IMR-90 (cell line): ENCODE measurements at regions not wholly inside any gene's neighbourhood (a gene's known extent, or its start where the extent isn't known, plus 50 kb on each side); places are given as distances from the start of the nearest gene placed in this dataset.

ENCODE experiments used
- ATAC-seq: fragments of 200-7000 bp; cut with Tn5 transposase; 2 replicates; pipeline ENCODE4 v1.9.1; 2020; ENCODE audit warnings: low read depth, mild to moderate bottlenecking, moderate library complexity
- BruUV-seq: library from RNA; stranded (reverse); fragments of 400-500 nt; replicated peaks from 2 replicates; lab custom pipeline; 2021; lab: Mats Ljungman, UMichigan
- CTCF ChIA-PET: fragments of 300-600 bp; formaldehyde crosslinking; extraction: SDS; loops from one replicate; lab custom pipeline; 2021; ENCODE audit warnings: antibody characterized with exemption; lab: Yijun Ruan, JAX
- POLR2A ChIA-PET: fragments of 300-600 bp; sonication (Branson Sonifier 250); formaldehyde crosslinking; loops from one replicate; lab custom pipeline; 2022; ENCODE audit warnings: antibody characterized with exemption; ENCODE audit not compliant: unreplicated experiment; lab: Charles Lee
- DNase-seq: peaks from one replicate; pipeline ENCODE4 v3.0.0; 2013
- H2AFZ ChIP-seq: replicated peaks from 2 replicates; pipeline ENCODE3; 2013; ENCODE audit warnings: low read length, mild to moderate bottlenecking; ENCODE audit not compliant: poor library complexity
- H2AK5ac ChIP-seq: 2 replicates; pipeline ENCODE4 v1.6.1; 2013; ENCODE audit warnings: low read depth, low read length, inconsistent platforms
- H2AK9ac ChIP-seq: replicated peaks from 2 replicates; pipeline ENCODE3; 2013; ENCODE audit warnings: mild to moderate bottlenecking, low read depth, low read length, moderate library complexity; ENCODE audit not compliant: poor library complexity
- H2BK120ac ChIP-seq: 2 replicates; pipeline ENCODE4 v1.6.1; 2013; ENCODE audit warnings: low read depth, low read length, inconsistent platforms
- H2BK15ac ChIP-seq: 3 replicates; pipeline ENCODE4 v1.6.1; 2013; ENCODE audit warnings: low read depth, low read length, inconsistent platforms
- H2BK20ac ChIP-seq: 2 replicates; pipeline ENCODE4 v1.6.1; 2013; ENCODE audit warnings: low read depth, mild to moderate bottlenecking, inconsistent platforms, low read length, moderate library complexity
- H2BK5ac ChIP-seq: 2 replicates; pipeline ENCODE4 v1.6.1; 2013; ENCODE audit warnings: mild to moderate bottlenecking, low read depth, low read length, inconsistent platforms; ENCODE audit not compliant: poor library complexity, severe bottlenecking
- H3K14ac ChIP-seq: replicated peaks from 2 replicates; pipeline ENCODE4 v1.6.1; 2013; ENCODE audit warnings: low read depth, low read length, inconsistent platforms
- H3K18ac ChIP-seq: 2 replicates; pipeline ENCODE4 v1.6.1; 2013; ENCODE audit warnings: low read depth, low read length, control low read depth
- H3K23ac ChIP-seq: 2 replicates; pipeline ENCODE4 v1.6.1; 2013; ENCODE audit warnings: low read depth, low read length, inconsistent platforms
- H3K27ac ChIP-seq: 2 replicates; pipeline ENCODE4 v1.5.1; 2013; ENCODE audit warnings: mild to moderate bottlenecking, control low read depth, low read length; ENCODE audit not compliant: insufficient read depth
- H3K27me3 ChIP-seq: 2 replicates; pipeline ENCODE4 v1.6.1; 2013; ENCODE audit warnings: low read length; ENCODE audit not compliant: control insufficient read depth, insufficient read depth
- H3K36me3 ChIP-seq: 2 replicates; pipeline ENCODE4 v1.6.1; 2013; ENCODE audit warnings: low read length, mixed read lengths; ENCODE audit not compliant: control insufficient read depth, insufficient read depth
- H3K4ac ChIP-seq: 2 replicates; pipeline ENCODE4 v1.6.1; 2013; ENCODE audit warnings: low read depth, low read length, inconsistent platforms
- H3K4me1 ChIP-seq: 2 replicates; pipeline ENCODE4 v1.6.1; 2013; ENCODE audit warnings: low read length, mixed read lengths; ENCODE audit not compliant: control insufficient read depth, insufficient read depth
- H3K4me2 ChIP-seq: 2 replicates; pipeline ENCODE4 v1.6.1; 2013; ENCODE audit warnings: low read depth, mild to moderate bottlenecking, control low read depth, low read length, moderate library complexity
- H3K4me3 ChIP-seq: 2 replicates; pipeline ENCODE4 v1.5.1; 2013; ENCODE audit warnings: low read depth, mild to moderate bottlenecking, control low read depth, low read length, moderate library complexity; ENCODE audit not compliant: insufficient read depth
- H3K56ac ChIP-seq: 2 replicates; pipeline ENCODE4 v1.6.1; 2013; ENCODE audit warnings: low read length, inconsistent platforms; ENCODE audit not compliant: insufficient read depth; ENCODE audit errors: extremely low read depth
- H3K79me1 ChIP-seq, 2 experiments: 2 replicates each; pipeline ENCODE4 v1.6.1; 2013; ENCODE audit warnings: low read length in 2 of 2, inconsistent platforms in 1 of 2, low read depth in 1 of 2
- H3K9ac ChIP-seq: 2 replicates; pipeline ENCODE4 v1.6.1; 2013; ENCODE audit warnings: low read depth, low read length, control low read depth
- H3K9me1 ChIP-seq: 2 replicates; pipeline ENCODE4 v1.6.1; 2013; ENCODE audit warnings: low read length, inconsistent platforms; ENCODE audit not compliant: insufficient read depth
- H3K9me3 ChIP-seq: 2 replicates; pipeline ENCODE4 v1.6.1; 2013; ENCODE audit warnings: low read length; ENCODE audit not compliant: control insufficient read depth, insufficient read depth
- H4K20me1 ChIP-seq: 2 replicates; pipeline ENCODE4 v1.6.1; 2013; ENCODE audit warnings: low read length, inconsistent platforms; ENCODE audit not compliant: insufficient read depth
- H4K5ac ChIP-seq: 2 replicates; pipeline ENCODE4 v1.6.1; 2013; ENCODE audit warnings: mild to moderate bottlenecking, low read depth, low read length, control low read depth
- H4K8ac ChIP-seq, 2 experiments: 2 replicates each; pipeline ENCODE4 v1.6.1; 2013; ENCODE audit warnings: low read depth in 2 of 2, low read length in 2 of 2, control low read depth in 1 of 2, inconsistent platforms in 1 of 2
- H4K91ac ChIP-seq: 2 replicates; pipeline ENCODE4 v1.6.1; 2013; ENCODE audit warnings: low read depth, low read length, inconsistent platforms; ENCODE audit not compliant: insufficient read depth
- BHLHE40 ChIP-seq: fragments of 150-350 bp; IDR thresholded peaks from 2 replicates; pipeline ENCODE4 v1.6.1; 2016; ENCODE audit warnings: mild to moderate bottlenecking, low read depth, low read length
- CEBPB ChIP-seq: IDR thresholded peaks from 2 replicates; pipeline ENCODE4 v1.6.1; 2012; ENCODE audit warnings: low read depth, low read length, improper control_type of control experiment
- CHD1 ChIP-seq: IDR thresholded peaks from 2 replicates; pipeline ENCODE4 v1.6.1; 2012; ENCODE audit warnings: low read depth, low read length, improper control_type of control experiment
- CTCF ChIP-seq: conservative IDR thresholded peaks from 2 replicates; pipeline ENCODE4 v1.5.1; 2012; ENCODE audit warnings: mild to moderate bottlenecking, low read depth, low read length, improper control_type of control experiment
- ELK1 ChIP-seq: fragments of 150-350 bp; IDR thresholded peaks from 2 replicates; pipeline ENCODE4 v1.6.1; 2016; ENCODE audit warnings: low read depth, mild to moderate bottlenecking, low read length, moderate library complexity, borderline replicate concordance
- FOS ChIP-seq: fragments of 150-350 bp; IDR thresholded peaks from 2 replicates; pipeline ENCODE4 v1.6.1; 2016; ENCODE audit warnings: low read depth, low read length
- MAFK ChIP-seq: IDR thresholded peaks from 2 replicates; pipeline ENCODE4 v1.6.1; 2012; ENCODE audit warnings: low read depth, low read length, improper control_type of control experiment
- MAZ ChIP-seq: IDR thresholded peaks from 2 replicates; pipeline ENCODE4 v1.6.1; 2012; ENCODE audit warnings: low read depth, mild to moderate bottlenecking, low read length, improper control_type of control experiment, moderate library complexity, borderline replicate concordance
- MXI1 ChIP-seq: IDR thresholded peaks from 2 replicates; pipeline ENCODE4 v1.6.1; 2012; ENCODE audit warnings: low read depth, mild to moderate bottlenecking, low read length, moderate library complexity, borderline replicate concordance
- NFE2L2 ChIP-seq: fragments of 150-350 bp; IDR thresholded peaks from 2 replicates; pipeline ENCODE4 v1.6.1; 2016; ENCODE audit warnings: low read depth, mild to moderate bottlenecking, low read length
- POLR2A ChIP-seq: IDR thresholded peaks from 2 replicates; pipeline ENCODE4 v1.6.1; 2012; ENCODE audit warnings: mild to moderate bottlenecking, low read depth, low read length
- RAD21 ChIP-seq: IDR thresholded peaks from 2 replicates; pipeline ENCODE4 v1.6.1; 2012; ENCODE audit warnings: low read length, improper control_type of control experiment
- RCOR1 ChIP-seq: IDR thresholded peaks from 2 replicates; pipeline ENCODE4 v1.6.1; 2012; ENCODE audit warnings: mild to moderate bottlenecking, low read length, improper control_type of control experiment; ENCODE audit not compliant: insufficient replicate concordance
- RFX5 ChIP-seq: IDR thresholded peaks from 2 replicates; pipeline ENCODE4 v1.8.0; 2012; ENCODE audit warnings: low read depth, mild to moderate bottlenecking, low read length, moderate library complexity
- SMC3 ChIP-seq: fragments of 150-350 bp; IDR thresholded peaks from 2 replicates; pipeline ENCODE4 v1.6.1; 2016; ENCODE audit warnings: low read depth, mild to moderate bottlenecking, antibody characterized with exemption, low read length, moderate library complexity
- WGBS, 2 experiments: methylation state at CpG; one replicate each; pipeline versions ENCODE4 v1.1.5 to v1.1.7; 2013; ENCODE audit warnings: missing lambda C conversion rate in 2 of 2; ENCODE audit not compliant: insufficient read length in 1 of 2; ENCODE audit errors: extremely low coverage in 2 of 2; 5-methylcytosine and 5-hydroxymethylcytosine counted together
- dilution Hi-C: fragments of 300-500 bp; cut with HindIII; formaldehyde crosslinking; loops from one replicate; pipeline ENCODE4 v1.14.3; 2018; ENCODE audit warnings: low sequenced_read_pairs; ENCODE audit not compliant: unreplicated experiment
- in situ Hi-C: fragments of 300-500 bp; cut with MboI; formaldehyde crosslinking; loops from 3 replicates; pipeline ENCODE4 v1.14.3; 2019; ENCODE audit warnings: low sequenced_read_pairs, inconsistent platforms, mixed read lengths
- intact Hi-C: fragments of 100-400 bp; cut with micrococcal nuclease; formaldehyde crosslinking; loops from 2 replicates; pipeline ENCODE4 v1.10.0; 2022
- TF ChIP-seq, protein P1 (sequence below): fragments of 150-350 bp; IDR thresholded peaks from 2 replicates; pipeline ENCODE4 v1.6.1; 2017; ENCODE audit warnings: mild to moderate bottlenecking, antibody characterized with exemption, low read length, low read depth

DNA sequence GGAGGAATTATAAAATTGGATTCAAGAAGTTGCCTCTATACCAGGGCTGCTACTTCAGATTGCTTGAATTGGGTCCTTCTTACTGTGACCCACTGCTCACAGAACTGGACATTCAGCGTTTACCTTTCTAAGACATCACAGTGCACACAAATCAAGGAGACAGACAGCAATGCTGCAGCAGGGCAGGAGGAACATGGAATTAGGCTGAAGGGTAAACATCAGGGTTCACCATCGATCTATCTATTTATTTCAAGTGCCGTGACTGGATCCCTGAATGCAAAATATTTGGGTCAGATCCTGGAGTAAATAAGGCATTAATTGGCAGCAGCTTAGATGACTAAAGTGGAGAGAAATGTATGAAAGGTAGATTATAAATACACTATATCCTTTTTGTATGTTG lies 76.9 kb upstream of the HMGA2 start:
- dilution Hi-C loops (no loop called here), in situ Hi-C loops (no loop called here), intact Hi-C loops (loop anchor here (10.0 kb wide), 2 partner anchors 237 to 443 kb away; no protein-coding TSS in a partner anchor)
- no peak overlapping the region for H2BK15ac ChIP-seq
- no peak overlapping the region for H3K56ac ChIP-seq
- no peaks in the 10 kb centered on the region for H3K36me3 ChIP-seq
- no TSS peak for BruUV-seq
- H2BK5ac ChIP-seq = no peak overlapping the region
- ATAC-seq = no peak
- no peaks in the 10 kb centered on the region for H4K20me1 ChIP-seq
- POLR2A ChIA-PET = no interaction called here
- 90% methylated on average over 2 of the region's 3 CpGs; no CpG with 5 or more reads in 1 of the 2 experiments for WGBS, 2 experiments
- no peak for DNase-seq
- no peak overlapping the region for H3K23ac ChIP-seq
- CTCF ChIA-PET = no interaction called here
- H2AK5ac ChIP-seq = no peak overlapping the region
- H3K4ac ChIP-seq = no peak overlapping the region
- H4K8ac ChIP-seq = no peak overlapping the region
- H2BK120ac ChIP-seq = no peak overlapping the region
- H3K4me2 ChIP-seq = no peak overlapping the region
- H3K9me3 ChIP-seq = no peaks in the 10 kb centered on the region
- H3K4me3 ChIP-seq = no peak overlapping the region
- no peak overlapping the region for H4K5ac ChIP-seq
- H3K27ac ChIP-seq = no peak overlapping the region
- H4K91ac ChIP-seq = no peak overlapping the region
- H3K9me1 ChIP-seq = no peaks in the 10 kb centered on the region
- H2BK20ac ChIP-seq = no peak overlapping the region
- no peaks in the 10 kb centered on the region for H3K4me1 ChIP-seq
- no peak overlapping the region for H2AK9ac ChIP-seq
- no peak for TF ChIP-seq RAD21
- no peak for TF ChIP-seq BHLHE40
- no peak for TF ChIP-seq RCOR1
- no peak for TF ChIP-seq RFX5
- no peak for TF ChIP-seq MAZ
- no peak for TF ChIP-seq CHD1
- TF ChIP-seq FOS = no peak
- TF ChIP-seq POLR2A = no peak
- TF ChIP-seq, protein P1, sequence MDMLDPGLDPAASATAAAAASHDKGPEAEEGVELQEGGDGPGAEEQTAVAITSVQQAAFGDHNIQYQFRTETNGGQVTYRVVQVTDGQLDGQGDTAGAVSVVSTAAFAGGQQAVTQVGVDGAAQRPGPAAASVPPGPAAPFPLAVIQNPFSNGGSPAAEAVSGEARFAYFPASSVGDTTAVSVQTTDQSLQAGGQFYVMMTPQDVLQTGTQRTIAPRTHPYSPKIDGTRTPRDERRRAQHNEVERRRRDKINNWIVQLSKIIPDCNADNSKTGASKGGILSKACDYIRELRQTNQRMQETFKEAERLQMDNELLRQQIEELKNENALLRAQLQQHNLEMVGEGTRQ = no peak
- TF ChIP-seq ELK1 = no peak
- no peak for TF ChIP-seq MAFK
- TF ChIP-seq CEBPB = no peak
- no peak for TF ChIP-seq CTCF
- no peak for TF ChIP-seq MXI1
- TF ChIP-seq NFE2L2 = no peak
- no peak for TF ChIP-seq SMC3
- peaks cover 0 to 4% of the 10 kb centered on the region in 2 experiments; a peak in 1 of 4 replicates for H3K79me1 ChIP-seq
- no peak overlapping the region for H3K9ac ChIP-seq
- H2AFZ ChIP-seq = no peak overlapping the region
- no peak overlapping the region for H3K14ac ChIP-seq
- H3K18ac ChIP-seq = no peak overlapping the region
- no peaks in the 10 kb centered on the region for H3K27me3 ChIP-seq
